Activated B cell treated with CpG ODN at 0.5 μM for 24 hours (primary cell): ENCODE measurements at regions not wholly inside any gene's neighbourhood (a gene's known extent, or its start where the extent isn't known, plus 50 kb on each side); places are given as distances from the start of the nearest gene placed in this dataset.

Experiments
- ATAC-seq: fragments of 200-7000 bp; cut with Tn5 transposase; one replicate; pipeline ENCODE4 v1.10.0; 2021; ENCODE audit warnings: low read depth, mild to moderate bottlenecking, moderate library complexity
- CTCF ChIA-PET: fragments of 350-600 bp; sonication (Branson Sonifier 250); formaldehyde crosslinking; loops from one replicate; lab custom pipeline; 2021; ENCODE audit warnings: antibody characterized with exemption; lab: Charles Lee
- POLR2A ChIA-PET: fragments of 350-600 bp; sonication (Branson Sonifier 250); formaldehyde crosslinking; loops from one replicate; lab custom pipeline; 2021; ENCODE audit warnings: antibody characterized with exemption; lab: Charles Lee
- DNase-seq: peaks from one replicate; pipeline ENCODE4 v3.0.0; 2022
- H3K27ac Mint-ChIP-seq: one replicate; pipeline ENCODE4 v1.8.0; 2020; ENCODE audit warnings: mixed read lengths
- H3K27me3 Mint-ChIP-seq: one replicate; pipeline ENCODE4 v1.8.0; 2021; ENCODE audit warnings: mixed read lengths
- H3K36me3 Mint-ChIP-seq: one replicate; pipeline ENCODE4 v1.8.0; 2021; ENCODE audit warnings: low read depth, mixed read lengths
- H3K4me1 Mint-ChIP-seq: one replicate; pipeline ENCODE4 v1.8.0; 2021; ENCODE audit warnings: mixed read lengths
- H3K4me3 Mint-ChIP-seq: one replicate; pipeline ENCODE4 v1.8.0; 2020; ENCODE audit warnings: mild to moderate bottlenecking, mixed read lengths
- H3K9me3 Mint-ChIP-seq: one replicate; pipeline ENCODE4 v1.8.0; 2020; ENCODE audit warnings: mixed read lengths
- CTCF ChIP-seq: fragments of 200-600 bp; IDR thresholded peaks from one replicate; pipeline ENCODE4 v1.8.0; 2022; ENCODE audit warnings: antibody characterized with exemption, mild to moderate bottlenecking
- intact Hi-C: fragments of 100-400 bp; cut with micrococcal nuclease; formaldehyde crosslinking; loops from one replicate; pipeline ENCODE4 v1.15.1; 2024

GRCh38 chr7:115338016-115338415, 416.1 kb downstream of the MDFIC start:
- Mint-ChIP-seq H3K4me1 (no peaks in the 10 kb centered on the region), H3K27ac (no peak overlapping the region), H3K27me3 (peaks cover 2% of the 10 kb centered on the region), H3K9me3 (no peaks in the 10 kb centered on the region), H3K4me3 (no peak overlapping the region), H3K36me3 (no peaks in the 10 kb centered on the region)
- ChIA-PET POLR2A (no interaction called here), CTCF (no interaction called here)
- ATAC-seq (no peak), DNase-seq (no peak)
- TF ChIP-seq CTCF = no peak
- intact Hi-C loops = no loop called here

GRCh38 chr7:115332691-115333090, 410.8 kb downstream of the MDFIC start:
- intact Hi-C loops = no loop called here
- ChIA-PET POLR2A (no interaction called here), CTCF (no interaction called here)
- no peaks in the 10 kb centered on the region for H3K4me1 Mint-ChIP-seq
- no peaks in the 10 kb centered on the region for H3K9me3 Mint-ChIP-seq
- peaks cover 2% of the 10 kb centered on the region for H3K27me3 Mint-ChIP-seq
- H3K36me3 Mint-ChIP-seq = no peaks in the 10 kb centered on the region
- no peak overlapping the region for H3K27ac Mint-ChIP-seq
- DNase-seq (no peak), ATAC-seq (no peak)
- no peak overlapping the region for H3K4me3 Mint-ChIP-seq
- no peak for TF ChIP-seq CTCF

GRCh38 chr7:115329006-115329405, 407.1 kb downstream of the MDFIC start:
- no peak for DNase-seq
- Mint-ChIP-seq H3K4me3 (no peak overlapping the region), H3K27me3 (no peaks in the 10 kb centered on the region), H3K4me1 (no peaks in the 10 kb centered on the region), H3K36me3 (no peaks in the 10 kb centered on the region), H3K9me3 (no peaks in the 10 kb centered on the region), H3K27ac (no peak overlapping the region)
- no peak for TF ChIP-seq CTCF
- no peak for ATAC-seq
- ChIA-PET CTCF (no interaction called here), POLR2A (no interaction called here)
- intact Hi-C loops = no loop called here

- intact Hi-C loops = no loop called here
- no peaks in the 10 kb centered on the region for H3K27me3 Mint-ChIP-seq
- no peak for TF ChIP-seq CTCF
- DNase-seq = no peak
- no peak overlapping the region for H3K4me3 Mint-ChIP-seq
- ChIA-PET CTCF (no interaction called here), POLR2A (no interaction called here)
- H3K4me1 Mint-ChIP-seq = no peaks in the 10 kb centered on the region
- no peak for ATAC-seq
- H3K27ac Mint-ChIP-seq = no peak overlapping the region
- no peaks in the 10 kb centered on the region for H3K9me3 Mint-ChIP-seq
- no peaks in the 10 kb centered on the region for H3K36me3 Mint-ChIP-seq
Observed at GRCh38 chr7:115328018-115328417, 406.1 kb downstream of the MDFIC start.

GRCh38 chr7:115327326-115327725, 405.4 kb downstream of the MDFIC start:
- CTCF ChIA-PET = no interaction called here
- no peak overlapping the region for H3K27ac Mint-ChIP-seq
- H3K9me3 Mint-ChIP-seq = no peaks in the 10 kb centered on the region
- no peaks in the 10 kb centered on the region for H3K27me3 Mint-ChIP-seq
- POLR2A ChIA-PET = no interaction called here
- no peaks in the 10 kb centered on the region for H3K4me1 Mint-ChIP-seq
- no peak for DNase-seq
- ATAC-seq = no peak
- H3K4me3 Mint-ChIP-seq = no peak overlapping the region
- H3K36me3 Mint-ChIP-seq = no peaks in the 10 kb centered on the region
- TF ChIP-seq CTCF = no peak
- intact Hi-C loops = no loop called here
